NB4 (cell line): ENCODE measurements at regions not wholly inside any gene's neighbourhood (a gene's known extent, or its start where the extent isn't known, plus 50 kb on each side); places are given as distances from the start of the nearest gene placed in this dataset.

ENCODE experiments used
- MYC ChIP-seq: IDR thresholded peaks from 2 replicates; pipeline ENCODE4 v1.6.1; 2011; ENCODE audit warnings: low read depth, low read length
- POLR2A ChIP-seq: IDR thresholded peaks from 2 replicates; pipeline ENCODE4 v1.6.1; 2011; ENCODE audit warnings: mild to moderate bottlenecking; ENCODE audit not compliant: insufficient read length; ENCODE audit errors: extremely low read depth
- TF ChIP-seq, protein P1 (sequence below): IDR thresholded peaks from one replicate; pipeline ENCODE4 v1.5.1; 2012; ENCODE audit warnings: low read depth, low read length
- TF ChIP-seq, protein P2 (sequence below): IDR thresholded peaks from 2 replicates; pipeline ENCODE4 v1.6.1; 2011; ENCODE audit warnings: low read depth, low read length

DNA sequence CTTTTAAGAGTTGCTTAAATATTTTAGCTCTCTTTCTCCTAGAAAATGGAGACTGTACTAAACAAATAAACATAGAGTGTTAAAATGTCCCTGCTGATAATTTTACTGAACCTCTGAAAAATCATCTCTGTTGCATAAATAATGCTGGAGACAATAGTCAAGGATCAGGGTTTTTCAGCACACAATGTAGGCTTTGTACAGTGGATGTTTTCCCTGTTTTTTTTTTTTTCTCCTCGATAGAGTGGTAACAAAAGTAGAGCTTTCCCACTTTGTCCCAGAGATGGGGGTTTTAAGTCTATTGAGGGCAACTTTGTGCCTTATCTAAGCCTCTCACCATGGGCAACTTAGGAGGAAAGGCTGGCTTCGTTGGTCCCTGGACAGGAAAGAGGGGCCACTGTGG is 222.6 kb upstream of the HDDC2 start:
- TF ChIP-seq POLR2A = no peak
- TF ChIP-seq, protein P1, sequence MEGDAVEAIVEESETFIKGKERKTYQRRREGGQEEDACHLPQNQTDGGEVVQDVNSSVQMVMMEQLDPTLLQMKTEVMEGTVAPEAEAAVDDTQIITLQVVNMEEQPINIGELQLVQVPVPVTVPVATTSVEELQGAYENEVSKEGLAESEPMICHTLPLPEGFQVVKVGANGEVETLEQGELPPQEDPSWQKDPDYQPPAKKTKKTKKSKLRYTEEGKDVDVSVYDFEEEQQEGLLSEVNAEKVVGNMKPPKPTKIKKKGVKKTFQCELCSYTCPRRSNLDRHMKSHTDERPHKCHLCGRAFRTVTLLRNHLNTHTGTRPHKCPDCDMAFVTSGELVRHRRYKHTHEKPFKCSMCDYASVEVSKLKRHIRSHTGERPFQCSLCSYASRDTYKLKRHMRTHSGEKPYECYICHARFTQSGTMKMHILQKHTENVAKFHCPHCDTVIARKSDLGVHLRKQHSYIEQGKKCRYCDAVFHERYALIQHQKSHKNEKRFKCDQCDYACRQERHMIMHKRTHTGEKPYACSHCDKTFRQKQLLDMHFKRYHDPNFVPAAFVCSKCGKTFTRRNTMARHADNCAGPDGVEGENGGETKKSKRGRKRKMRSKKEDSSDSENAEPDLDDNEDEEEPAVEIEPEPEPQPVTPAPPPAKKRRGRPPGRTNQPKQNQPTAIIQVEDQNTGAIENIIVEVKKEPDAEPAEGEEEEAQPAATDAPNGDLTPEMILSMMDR = no peak
- TF ChIP-seq, protein P2, sequence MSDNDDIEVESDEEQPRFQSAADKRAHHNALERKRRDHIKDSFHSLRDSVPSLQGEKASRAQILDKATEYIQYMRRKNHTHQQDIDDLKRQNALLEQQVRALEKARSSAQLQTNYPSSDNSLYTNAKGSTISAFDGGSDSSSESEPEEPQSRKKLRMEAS = no peak
- no peak for TF ChIP-seq MYC
